ENCODE measurements at regions not wholly inside any gene's neighbourhood (a gene's known extent, or its start where the extent isn't known, plus 50 kb on each side); places are given as distances from the start of the nearest gene placed in this dataset.

DNA sequence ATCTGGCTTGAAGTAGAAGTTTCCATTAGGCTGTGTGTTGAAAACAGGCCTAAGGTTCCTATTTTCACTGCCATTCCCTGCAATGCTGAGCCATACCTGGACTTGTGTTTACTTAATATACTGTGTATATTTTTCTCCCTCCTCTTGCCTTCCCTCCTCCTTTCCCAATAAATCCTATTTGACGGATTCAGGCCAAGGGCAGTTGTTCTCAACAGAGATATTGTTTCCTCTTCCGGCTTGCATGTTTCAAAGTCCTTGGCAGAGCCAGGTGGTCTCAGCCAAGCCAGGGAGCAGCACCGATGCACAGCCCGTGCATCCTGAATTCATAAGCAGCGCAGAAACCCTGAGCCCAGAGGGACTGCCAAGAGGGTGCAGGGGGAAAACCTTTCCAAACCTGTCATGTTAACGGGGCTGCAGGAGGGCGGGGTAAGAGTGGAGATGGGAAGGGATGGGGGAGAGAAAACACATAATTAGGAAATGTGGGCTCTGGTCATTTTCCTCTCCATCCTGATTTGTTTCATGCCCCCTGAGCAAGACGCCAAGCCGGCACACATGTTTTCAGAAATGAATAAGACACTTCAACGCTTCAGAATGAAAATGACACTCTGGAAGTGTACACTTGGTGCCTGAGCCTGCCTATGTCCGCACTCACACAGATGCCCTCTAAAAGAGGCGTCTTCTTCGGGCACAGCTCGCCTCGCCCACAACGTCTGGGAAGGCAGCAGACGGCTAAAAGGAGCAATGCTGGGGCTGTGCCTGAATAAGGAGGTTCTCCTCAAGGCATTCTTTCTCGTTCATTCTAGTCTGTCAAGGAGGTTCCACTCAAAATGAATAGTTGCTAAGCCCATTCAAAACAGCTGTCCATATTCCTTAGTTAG lies 149.3 kb upstream of the UBL3 start:
- no peak for DNase-seq (ENCODE audit: low spot score)

DNA sequence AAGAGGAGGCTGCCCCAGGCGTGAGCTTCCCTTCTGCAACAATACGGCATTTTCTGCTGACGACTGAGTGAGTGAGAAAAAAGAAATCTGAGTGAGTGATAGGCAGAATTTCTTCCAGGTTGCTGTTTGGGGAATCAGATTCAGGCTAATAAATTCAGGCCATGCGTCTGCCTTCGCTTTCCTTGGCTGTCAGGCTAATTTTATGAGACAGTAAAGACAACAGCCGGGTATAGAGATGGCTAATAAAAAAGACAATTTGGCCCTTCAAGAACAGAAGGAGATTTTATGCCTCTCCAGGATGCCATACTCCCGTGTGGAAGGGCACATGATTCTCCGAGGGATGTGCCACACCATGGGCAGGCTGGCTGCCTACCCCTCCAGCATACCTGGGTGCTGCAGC lies 145.9 kb upstream of the UBL3 start:
- no peak for DNase-seq (ENCODE audit: low spot score)

DNA sequence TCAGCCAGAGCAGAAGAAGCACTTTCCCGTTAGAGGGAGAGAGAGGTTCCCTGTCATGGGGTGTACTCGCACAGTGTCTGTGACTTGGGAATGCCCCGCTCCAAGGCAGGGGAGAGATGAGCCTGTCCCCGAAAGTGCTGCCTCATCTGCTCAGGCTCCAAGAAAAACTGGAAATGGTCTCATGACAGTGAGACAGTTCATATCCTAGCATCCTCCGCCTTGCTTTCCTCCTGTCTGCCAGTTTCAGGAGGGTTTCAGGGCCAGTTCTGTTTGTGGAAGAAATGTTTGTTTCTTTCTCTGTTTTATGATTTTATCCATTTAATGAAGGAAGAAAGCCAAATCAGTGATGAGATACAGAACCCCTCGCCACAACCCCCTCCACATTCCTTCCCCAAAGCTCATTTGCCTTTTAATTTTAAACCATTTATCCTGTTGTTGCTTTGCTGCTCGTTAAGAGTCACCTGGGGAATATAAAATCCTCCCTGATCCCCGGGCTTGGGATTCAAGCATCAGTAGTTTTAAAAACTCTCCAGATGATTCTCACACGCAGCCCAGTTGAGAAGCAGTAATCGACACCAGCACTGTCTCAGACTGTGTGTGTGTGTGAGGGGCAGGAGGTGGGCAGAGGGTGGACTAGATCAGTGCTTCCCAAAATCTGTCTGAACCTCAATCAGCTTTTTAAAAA lies 144.6 kb upstream of the UBL3 start:
- DNase-seq (ENCODE audit: low spot score), result no peak

GRCh38 chr13:29993716-29994488 lies 143.5 kb upstream of the UBL3 start:
- no peak for DNase-seq (ENCODE audit: low spot score)

DNA sequence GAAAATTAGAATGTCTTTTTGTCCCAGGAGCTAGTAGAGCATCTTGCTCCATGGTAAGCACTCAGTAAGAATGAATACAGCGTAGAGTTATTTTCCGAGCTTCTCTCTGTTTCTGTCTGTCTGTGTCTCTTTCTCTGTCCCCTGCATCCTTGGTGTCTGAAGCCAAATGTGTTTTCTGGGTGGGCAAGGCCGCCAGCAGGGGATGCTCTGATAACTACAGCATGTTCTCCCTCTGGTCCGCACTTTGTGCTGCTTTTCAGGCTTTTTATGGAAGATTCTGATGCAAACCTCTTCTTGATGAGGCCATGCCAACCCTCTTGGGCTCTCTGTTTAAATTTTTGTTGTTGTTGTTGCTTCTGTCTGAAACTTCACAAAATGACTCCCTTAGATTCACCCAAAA lies 142.8 kb upstream of the UBL3 start:
- DNase-seq (ENCODE audit: low spot score), result no peak

- no peak for DNase-seq (ENCODE audit: low spot score)
These were observed 140.9 kb upstream of the UBL3 start for GRCh38 chr13:29991343-29991742.

DNA sequence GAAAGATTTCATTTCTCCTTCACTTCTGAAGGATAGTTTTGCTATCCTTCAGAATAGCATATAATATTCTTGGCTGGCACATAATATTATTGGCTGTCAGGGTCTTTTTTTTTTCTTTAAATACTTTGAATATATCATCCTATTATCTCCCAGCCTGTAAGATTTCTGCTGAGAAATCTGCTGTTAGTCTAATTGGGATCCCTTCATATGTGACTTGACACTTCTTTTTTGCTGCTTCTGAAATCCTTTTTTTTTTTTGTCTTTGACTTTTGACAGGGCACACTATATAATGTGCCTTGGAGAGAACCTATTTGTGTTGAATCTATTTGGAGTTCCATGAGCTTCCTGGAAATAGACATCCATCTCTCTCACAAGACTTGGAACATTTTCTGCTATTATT lies 136.9 kb upstream of the UBL3 start:
- DNase-seq (ENCODE audit: low spot score), result no peak

GRCh38 chr13:29980339-29980738 lies 129.9 kb upstream of the UBL3 start:
- no peak for DNase-seq (ENCODE audit: low spot score)

GRCh38 chr13:29978211-29978610 lies 127.8 kb upstream of the UBL3 start:
- DNase-seq (ENCODE audit: low spot score), result no peak

GRCh38 chr13:29977476-29978120 lies 127.2 kb upstream of the UBL3 start:
- no peak for DNase-seq (ENCODE audit: low spot score)

GRCh38 chr13:29976535-29976934 lies 126.1 kb upstream of the UBL3 start:
- no peak for DNase-seq (ENCODE audit: low spot score)

DNA sequence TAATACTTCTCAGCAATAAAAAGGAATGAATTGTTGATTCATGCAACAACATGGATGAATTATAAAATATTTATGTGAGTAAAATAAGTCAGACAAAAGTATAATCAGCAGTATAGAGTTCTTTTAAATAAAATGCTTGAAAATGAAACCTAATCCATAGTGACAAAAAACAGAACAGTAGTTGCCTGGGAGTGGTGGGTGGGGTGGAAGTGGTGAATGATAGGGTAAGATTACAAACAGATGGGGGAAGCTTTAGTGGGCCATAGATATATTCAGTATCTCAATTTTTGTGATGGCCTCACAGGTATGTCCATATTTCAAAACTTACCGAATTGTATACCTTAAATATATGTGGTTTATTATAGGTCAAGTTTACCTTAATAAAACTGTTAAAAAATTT lies 124.9 kb upstream of the UBL3 start:
- no peak for DNase-seq (ENCODE audit: low spot score)

- no peak for DNase-seq (ENCODE audit: low spot score)
These were observed 118.9 kb upstream of the UBL3 start for GRCh38 chr13:29969286-29969685.

- no peak for DNase-seq (ENCODE audit: low spot score)
These were observed 113.9 kb upstream of the UBL3 start for GRCh38 chr13:29964181-29964845.

DNA sequence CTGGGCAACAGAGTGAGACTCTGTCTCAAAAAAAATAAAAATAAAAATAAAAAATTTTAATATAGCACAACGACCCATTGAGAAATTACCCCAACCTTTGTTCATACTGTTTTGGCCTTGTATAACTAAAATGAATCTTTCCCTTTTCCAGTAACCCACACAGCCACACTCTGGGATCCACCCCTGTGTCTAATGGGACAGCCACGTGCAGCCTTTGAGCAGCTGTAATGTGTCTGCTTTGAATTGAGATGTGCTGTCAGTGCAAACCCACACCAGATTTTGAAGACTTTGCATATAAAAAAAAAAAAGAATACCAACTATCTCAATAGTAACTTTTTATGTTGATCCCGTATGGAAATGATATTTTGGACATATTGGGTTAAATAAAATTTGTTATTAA lies 112.7 kb upstream of the UBL3 start:
- no peak for DNase-seq (ENCODE audit: low spot score)

GRCh38 chr13:29961036-29961670 lies 110.7 kb upstream of the UBL3 start:
- no peak for DNase-seq (ENCODE audit: low spot score)

DNA sequence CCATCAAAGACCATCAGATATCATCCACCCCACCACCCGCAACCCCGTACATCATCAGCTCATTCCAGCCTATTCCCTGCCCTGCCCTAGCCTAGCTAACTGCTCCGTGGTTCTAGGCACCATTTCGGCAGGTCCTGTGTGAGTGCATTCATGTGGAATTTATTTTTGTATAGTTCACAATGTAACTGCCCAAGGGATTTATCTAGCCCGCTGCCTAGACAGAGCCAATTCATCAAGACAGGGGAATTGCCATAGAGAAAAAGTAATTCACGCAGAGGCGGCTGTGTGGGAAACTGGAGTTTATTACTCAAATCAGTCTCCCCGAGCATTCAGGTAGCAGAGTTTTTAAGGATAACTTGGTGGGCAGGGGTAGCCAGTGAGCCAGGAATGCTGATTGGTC lies 109.2 kb upstream of the UBL3 start:
- no peak for DNase-seq (ENCODE audit: low spot score)

GRCh38 chr13:29959086-29959485 lies 108.7 kb upstream of the UBL3 start:
- DNase-seq (ENCODE audit: low spot score), result no peak

GRCh38 chr13:29958476-29958875 lies 108.1 kb upstream of the UBL3 start:
- DNase-seq (ENCODE audit: low spot score), result no peak

- no peak for DNase-seq (ENCODE audit: low spot score)
These were observed 106.9 kb upstream of the UBL3 start for GRCh38 chr13:29957320-29957719.

- DNase-seq (ENCODE audit: low spot score), result no peak
These were observed 106.4 kb upstream of the UBL3 start for GRCh38 chr13:29956853-29957252.

All from ureter (tissue), 1 donor.